HG02884 (cell line): ENCODE measurements at regions not wholly inside any gene's neighbourhood (a gene's known extent, or its start where the extent isn't known, plus 50 kb on each side); places are given as distances from the start of the nearest gene placed in this dataset.

Source experiments
- ATAC-seq: cut with Tn5 transposase; IDR thresholded peaks from one replicate; pipeline ENCODE4 v1.9.1; 2021; ENCODE audit warnings: mild to moderate bottlenecking, moderate library complexity; ENCODE audit not compliant: unreplicated experiment

- no peak for ATAC-seq
Measured at GRCh38 chr3:127088511-127089351, 104.2 kb upstream of the PRR23E start.

- ATAC-seq, result no peak
Measured at GRCh38 chr3:127089486-127090145, 103.3 kb upstream of the PRR23E start.

- no peak for ATAC-seq
Measured at GRCh38 chr3:127090218-127091160, 102.4 kb upstream of the PRR23E start.

GRCh38 chr3:127091376-127091775, 101.6 kb upstream of the PRR23E start:
- no peak for ATAC-seq

GRCh38 chr3:127092368-127092767, 100.6 kb upstream of the PRR23E start:
- ATAC-seq, result no peak

GRCh38 chr3:127092776-127093175, 100.2 kb upstream of the PRR23E start:
- no peak for ATAC-seq

- no peak for ATAC-seq
Measured at GRCh38 chr3:127093312-127093711, 99.6 kb upstream of the PRR23E start.

- ATAC-seq, result no peak
Measured at GRCh38 chr3:127095774-127096173, 97.2 kb upstream of the PRR23E start.

- ATAC-seq, result no peak
Measured at GRCh38 chr3:127096256-127097071, 96.5 kb upstream of the PRR23E start.

- no peak for ATAC-seq
Measured at GRCh38 chr3:127097072-127097405, 95.9 kb upstream of the PRR23E start.

GRCh38 chr3:127097481-127097880, 95.5 kb upstream of the PRR23E start:
- ATAC-seq, result no peak

- ATAC-seq, result no peak
Measured at GRCh38 chr3:127099982-127100381, 92.9 kb upstream of the PRR23E start.

GRCh38 chr3:127100459-127101410, 92.2 kb upstream of the PRR23E start:
- ATAC-seq, result no peak

GRCh38 chr3:127101411-127102187, 91.3 kb upstream of the PRR23E start:
- no peak for ATAC-seq

- no peak for ATAC-seq
Measured at GRCh38 chr3:127102188-127102520, 90.8 kb upstream of the PRR23E start.

GRCh38 chr3:127102587-127102986, 90.3 kb upstream of the PRR23E start:
- no peak for ATAC-seq

GRCh38 chr3:127103080-127103479, 89.9 kb upstream of the PRR23E start:
- no peak for ATAC-seq

GRCh38 chr3:127104586-127104985, 88.3 kb upstream of the PRR23E start:
- no peak for ATAC-seq

- ATAC-seq, result no peak
Measured at GRCh38 chr3:127105587-127105986, 87.3 kb upstream of the PRR23E start.
